CD1c-positive myeloid dendritic cell (primary cell): ENCODE measurements at regions not wholly inside any gene's neighbourhood (a gene's known extent, or its start where the extent isn't known, plus 50 kb on each side); places are given as distances from the start of the nearest gene placed in this dataset.
"Not testable (repeated sequence)": the region's sequence is repeated elsewhere in the genome, so short reads cannot be mapped to it uniquely, and the experiment has no call there.

Source experiments
- DNase-seq: peaks from one replicate; pipeline ENCODE4 v3.0.0-alpha.2; 2016; ENCODE audit errors: extremely low spot score

DNA sequence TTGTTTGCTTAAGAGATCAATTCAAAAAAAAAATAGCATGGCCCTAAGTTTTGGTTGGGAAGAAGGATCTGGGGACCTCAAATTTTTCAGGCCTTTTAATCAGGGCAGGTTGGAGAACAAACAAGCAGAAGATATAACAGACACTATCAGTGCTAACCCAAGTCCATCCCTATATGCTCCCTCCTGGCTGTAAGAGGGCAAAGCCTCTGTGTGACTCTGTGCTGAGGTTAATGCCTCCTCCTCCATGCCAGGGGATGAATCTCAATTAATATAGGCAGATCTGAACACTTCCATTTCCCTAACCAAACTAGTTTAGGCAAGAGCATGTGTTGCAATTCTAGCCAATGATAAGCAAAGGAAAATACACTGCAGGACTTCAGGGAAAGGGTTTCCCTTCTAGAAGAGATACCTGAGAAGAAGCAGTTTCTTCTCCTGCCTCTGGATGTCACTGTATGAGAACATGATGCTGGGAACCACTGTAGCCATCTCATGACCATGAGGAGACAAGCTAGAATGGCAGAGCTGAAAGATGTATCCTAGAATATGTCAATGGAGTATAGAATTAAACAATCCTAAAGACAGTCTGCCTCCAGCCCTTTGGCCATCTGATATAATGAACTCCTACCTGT, 76.0 kb downstream of the CHD9NB start:
- peak; percentile 23 for DNase-seq

DNA sequence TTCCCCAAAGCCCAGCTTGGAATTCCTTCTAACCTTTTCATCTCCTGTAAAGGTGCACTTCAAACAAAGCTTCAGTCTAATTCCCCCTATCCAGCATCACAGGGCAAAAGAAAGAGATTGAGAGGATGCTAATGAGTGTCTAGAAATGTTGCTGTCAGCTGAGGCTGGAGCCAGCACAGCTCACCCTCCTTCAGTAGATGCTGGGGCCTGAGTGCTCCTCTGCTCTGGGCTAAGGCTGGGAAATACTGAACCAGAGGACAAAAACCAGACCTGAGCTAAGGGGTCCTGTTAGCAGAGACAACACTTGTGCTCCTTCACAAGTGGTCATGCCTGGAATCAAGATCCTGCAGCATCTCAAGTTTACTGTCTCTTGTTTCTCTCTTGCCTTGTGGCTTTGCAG, 85.0 kb downstream of the CHD9NB start:
- DNase-seq: no peak

DNA sequence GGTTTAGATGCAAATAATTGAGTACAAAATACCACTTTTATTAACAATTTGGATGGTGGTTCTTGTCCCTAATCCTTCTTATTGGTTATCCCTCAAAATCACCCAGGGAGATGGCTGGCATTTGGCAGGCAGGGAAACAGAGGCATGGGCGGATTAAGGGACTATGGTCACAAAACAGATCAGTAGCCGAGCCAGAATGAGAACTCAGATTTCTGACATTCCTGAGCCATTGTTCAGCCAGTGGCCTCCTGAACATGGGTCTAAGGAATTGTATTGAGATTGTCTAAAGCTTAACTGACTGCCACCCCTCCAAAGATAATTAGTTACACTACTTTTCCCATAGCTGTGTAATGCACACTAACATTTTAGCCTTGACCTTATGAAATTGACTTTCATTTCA, 88.4 kb downstream of the CHD9NB start:
- DNase-seq: no peak

DNA sequence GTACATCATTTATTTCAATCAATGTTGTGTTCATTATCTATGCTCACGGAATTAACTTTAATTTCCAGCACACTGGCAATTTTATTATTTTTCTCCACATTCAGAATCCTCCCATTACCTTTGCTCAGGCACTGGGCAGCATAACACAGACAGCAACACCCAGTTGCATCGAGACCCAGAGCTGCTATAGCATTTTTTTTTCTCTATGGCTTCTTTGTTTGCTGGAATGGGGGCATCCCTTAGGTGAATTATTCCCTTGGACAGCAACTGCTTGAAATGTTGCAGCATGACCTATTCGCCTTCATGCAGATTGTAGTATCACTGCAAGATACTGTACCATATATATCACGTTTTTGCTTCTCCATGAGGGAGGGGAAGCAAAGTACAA, 88.8 kb downstream of the CHD9NB start:
- DNase-seq: no peak

DNA sequence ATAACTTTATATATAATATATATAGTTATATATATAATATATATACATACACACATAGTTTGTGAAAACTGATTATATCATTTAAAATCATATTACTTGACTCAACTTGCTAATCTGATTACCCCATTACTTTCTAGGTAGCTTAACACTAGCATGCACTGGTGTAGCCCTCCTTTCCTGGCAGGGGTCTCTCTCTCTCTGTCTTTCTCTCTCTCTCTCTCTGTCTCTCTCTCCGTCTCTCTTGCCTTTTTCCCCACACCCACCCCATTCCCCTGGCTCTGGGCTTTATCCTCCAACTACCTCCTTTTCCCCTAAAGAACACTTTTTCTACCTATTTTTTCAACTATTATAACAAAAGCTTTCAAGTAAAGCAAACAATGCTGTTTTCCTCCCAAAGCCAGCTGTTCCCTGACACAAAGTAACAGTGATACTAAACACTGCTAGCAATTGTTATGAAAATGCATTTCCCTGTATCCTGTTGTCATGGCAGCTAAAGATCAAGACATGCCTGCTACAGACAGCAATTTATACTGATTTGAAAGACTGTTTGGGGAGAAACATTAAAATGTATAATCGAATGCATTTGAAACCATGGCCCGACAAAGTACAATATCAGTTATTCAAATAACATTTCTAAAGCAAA, 89.4 kb downstream of the CHD9NB start:
- no peak for DNase-seq

DNA sequence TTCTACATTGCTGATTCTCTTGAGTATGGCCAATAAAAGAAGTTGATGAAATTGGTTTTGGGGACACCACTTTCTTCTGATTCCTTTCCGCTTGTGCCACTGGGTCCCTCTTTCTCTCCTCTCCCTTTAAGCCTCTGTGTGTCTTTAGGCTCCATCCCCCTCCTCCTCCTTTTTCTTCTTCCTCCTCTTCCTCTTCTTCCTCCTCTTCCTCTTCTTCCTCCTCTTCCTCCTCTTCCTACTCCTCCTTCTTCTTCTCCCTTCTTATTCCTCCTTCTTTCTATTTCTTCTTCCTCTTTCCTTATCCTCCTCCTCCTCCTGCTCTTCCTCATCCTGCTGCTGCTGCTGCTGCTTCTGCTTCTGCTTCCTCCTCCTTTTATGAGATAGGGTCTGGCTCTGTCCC, 93.7 kb downstream of the CHD9NB start:
- no peak for DNase-seq

DNA sequence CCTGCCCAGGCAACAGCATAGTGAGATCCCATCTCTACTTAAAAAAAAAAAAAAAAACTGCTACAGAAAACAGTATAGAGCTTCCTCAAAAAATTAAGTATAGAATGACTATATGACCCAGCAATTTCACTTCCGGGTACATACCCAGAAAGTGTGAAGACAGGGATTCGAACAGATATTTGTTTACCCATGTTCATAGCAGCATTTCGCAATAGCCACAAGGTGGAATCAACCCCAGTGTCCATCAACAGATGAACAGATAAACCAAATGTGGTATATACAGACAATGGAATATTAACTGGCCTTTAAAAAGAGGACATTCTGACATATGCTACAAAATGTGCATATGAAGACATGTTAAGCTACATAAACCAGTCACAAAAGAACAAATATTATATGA, 95.5 kb downstream of the CHD9NB start:
- peak; percentile 3 for DNase-seq

DNA sequence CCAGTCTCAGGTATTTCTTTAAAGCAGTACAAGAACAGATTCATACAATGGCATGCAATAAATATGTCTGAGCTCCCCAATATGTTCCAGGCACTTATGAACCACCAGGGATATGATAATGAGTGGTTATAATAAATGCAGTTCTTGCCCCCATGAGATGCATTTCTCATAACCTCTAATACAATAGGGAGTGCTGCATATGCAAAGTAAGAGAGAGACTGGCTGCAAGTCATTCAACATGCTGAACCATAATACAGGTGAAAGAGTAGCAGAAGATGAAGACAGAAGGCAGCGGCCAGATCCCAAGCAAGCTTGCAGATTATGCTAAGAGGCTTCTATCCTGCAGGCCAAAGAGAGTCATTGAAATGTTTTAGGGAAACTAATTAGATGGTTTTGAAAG, 96.7 kb downstream of the CHD9NB start:
- DNase-seq: no peak

DNA sequence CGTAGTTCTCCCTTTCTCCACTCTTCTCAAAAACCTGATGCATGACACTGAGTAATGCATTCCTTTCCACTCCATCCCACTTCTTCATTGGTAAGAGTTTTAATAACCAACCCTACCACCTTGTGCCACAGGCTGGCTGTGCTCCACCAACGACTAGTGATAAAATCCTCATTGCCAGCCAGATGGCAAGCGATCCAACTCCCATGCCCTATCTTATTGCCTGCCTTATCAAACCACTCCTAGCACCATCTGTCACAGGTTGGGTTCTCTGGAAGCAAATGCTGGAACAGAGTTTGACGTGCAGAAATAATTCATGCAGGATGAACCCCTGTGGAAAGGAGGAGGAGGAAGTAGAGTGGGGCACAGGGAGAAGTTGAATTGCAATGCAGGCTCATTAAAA, 99.5 kb downstream of the CHD9NB start:
- DNase-seq: no peak

DNA sequence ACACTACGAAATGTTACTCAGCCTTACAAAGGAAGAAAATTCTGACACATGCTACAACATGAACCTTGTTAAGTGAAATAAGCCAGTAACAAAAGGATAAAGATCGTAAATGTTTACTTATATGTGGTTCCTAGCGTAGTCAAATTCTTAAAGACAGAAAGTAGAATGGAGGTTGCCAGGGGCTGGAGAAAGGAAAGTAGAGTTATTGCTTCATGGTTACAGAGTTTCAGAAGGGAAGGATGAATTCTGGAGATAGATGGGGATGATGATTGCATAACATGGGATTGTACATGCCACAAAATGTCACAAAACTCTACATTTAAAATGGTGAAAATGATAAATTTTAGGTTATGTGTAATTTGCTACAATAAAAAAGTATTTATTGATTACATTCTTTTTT, 103.8 kb downstream of the CHD9NB start:
- DNase-seq: no peak

DNA sequence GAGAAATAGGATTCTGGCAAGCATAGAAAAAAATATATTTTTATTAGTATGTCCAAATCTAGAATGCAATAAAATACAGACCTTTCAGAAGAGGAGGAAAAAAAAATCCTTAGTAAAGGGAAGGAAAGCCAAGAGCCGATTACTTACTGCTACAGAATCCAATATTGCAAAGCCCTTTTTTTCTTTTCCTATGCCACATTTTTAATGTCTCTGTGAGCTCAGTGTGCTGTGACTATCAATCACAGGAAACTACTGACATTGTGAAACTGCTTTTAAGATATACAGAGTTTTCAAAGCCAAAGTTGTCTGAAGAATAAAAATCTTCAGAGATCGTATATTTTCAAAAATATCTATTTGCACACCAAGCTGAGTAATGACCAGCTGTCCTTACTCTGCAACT, 120.4 kb downstream of the CHD9NB start:
- no peak for DNase-seq

DNA sequence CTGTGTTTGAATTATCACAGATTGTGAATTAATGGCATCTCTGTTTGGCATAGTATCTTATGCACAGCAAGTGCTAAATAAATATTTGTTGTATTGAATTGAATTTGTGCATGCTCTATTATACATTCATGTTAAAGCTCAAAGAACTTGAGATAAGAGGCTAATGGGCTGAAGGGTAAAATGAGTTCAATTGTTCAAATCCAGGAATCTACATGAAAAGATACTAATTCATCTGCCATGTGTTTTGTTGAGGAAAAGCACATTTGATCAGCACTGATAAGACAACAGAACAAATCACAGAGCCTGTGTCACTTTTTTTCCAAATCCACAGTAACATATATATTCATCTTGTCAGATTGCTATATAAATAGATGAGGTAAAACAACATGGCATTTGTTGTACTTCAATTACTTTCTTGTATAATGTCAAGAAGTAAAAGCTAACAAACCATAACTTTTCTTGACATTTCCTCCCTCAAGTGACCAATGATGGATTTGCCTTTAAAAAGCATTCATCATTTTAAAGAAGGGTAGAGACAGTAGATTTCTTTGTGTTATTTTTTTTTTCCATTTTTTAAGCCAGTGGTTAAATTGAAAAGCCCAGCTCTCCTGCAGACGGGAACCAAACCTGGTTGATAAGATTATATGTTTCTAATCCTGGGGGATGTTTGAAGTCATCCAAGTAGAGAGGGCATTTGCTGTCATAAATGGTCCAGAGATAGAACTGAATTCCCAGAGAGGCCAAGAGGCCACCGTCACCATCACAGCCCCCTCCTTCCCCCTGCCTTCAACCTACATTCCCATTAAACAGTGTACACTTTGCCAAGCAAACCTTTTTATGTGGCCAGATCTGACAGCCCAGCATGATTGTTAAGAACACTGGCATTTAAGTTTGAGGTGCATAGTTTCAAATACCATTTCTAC, 123.0 kb downstream of the CHD9NB start:
- no peak for DNase-seq

DNA sequence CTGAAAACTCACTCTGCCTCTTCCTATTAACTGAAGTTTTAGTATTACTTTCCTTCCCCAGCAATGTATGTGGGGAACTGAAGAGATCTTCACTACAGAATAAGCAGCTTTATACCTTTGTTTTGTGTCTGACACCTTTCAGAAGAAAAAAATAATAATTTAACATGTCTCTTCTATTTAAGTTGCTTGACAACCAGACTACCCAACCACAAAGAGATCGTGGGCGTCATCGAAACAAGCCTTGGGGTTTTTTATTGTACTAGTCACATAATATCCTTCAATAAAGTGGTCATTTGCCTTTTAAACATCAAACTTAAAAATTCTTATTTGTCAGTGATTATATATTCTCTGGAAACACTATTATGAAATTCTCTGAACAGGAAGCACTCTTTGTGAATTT, 123.7 kb downstream of the CHD9NB start:
- DNase-seq: no peak

DNA sequence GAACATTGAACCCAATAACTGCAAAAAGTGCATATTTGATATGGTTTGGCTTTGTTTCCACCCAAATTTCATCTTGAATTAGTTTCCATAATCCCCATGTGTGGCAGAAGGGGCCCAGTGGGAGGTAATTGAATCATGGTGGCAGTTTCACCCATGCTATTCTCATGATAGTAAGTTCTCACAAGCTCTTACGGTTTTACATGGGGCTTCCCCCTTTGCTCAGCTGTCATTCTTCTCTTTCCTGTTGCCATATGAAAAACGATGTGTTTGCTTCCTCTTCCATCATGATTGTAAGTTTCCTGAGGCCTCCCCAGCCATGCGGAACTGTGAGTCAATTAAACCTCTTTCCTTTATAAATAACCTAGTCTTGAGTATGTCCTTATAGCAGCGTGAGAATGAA, 127.6 kb downstream of the CHD9NB start:
- DNase-seq: no peak

DNA sequence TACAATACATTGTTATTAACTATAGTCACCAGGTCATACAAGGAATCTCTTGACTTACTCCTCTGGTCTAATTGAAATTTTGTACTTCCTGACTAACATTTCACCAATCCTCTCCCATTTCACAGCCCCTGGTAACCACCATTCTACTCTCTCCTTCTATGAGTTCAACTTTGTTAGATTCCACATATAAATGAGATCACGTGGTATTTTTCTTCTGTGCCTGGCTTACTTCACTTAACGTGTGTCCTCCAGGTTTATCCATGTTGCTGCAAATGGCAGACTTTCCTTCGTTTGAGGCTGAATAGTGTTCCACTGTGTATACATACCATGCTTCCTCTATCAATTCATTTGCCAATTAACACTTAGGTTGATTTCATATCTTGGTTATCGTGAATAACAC, 128.5 kb downstream of the CHD9NB start:
- no peak for DNase-seq

DNA sequence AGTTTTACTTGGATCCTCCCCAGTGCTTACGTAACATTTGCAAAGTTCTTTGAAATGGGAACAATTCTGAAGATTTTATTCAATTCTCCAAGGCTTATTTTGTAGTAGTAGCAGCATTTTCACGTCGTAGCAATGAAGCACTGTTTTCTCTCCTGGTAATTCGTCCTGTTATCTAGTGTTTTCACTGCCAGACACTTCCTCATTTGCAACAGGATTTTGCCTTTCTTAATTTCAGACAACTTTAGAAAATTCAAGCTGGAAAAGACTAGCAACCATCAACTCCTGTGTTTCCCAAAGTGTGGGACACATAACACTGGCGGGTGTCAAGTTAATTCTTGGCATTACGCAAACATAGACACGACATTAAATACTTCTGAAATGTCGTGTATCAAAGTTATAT, 131.6 kb downstream of the CHD9NB start:
- DNase-seq: no peak

DNA sequence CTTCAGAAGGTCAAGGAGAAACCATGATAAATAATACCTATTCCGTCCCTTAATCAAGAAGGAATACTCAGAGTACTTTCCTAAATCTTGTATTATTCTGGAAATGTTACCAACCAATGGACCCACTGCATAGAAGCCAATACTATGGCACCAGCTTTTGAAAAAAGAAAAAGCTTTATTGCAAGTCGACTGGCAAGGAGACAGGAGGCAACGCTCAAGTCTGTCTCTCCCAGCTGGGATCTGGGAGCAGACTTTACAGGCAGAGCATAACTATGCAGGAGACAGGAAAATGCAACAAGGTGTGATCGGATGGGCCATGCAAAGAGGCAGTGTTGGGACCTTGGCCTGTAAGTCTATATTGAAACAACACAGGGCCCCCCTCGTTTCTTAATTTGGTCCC, 132.4 kb downstream of the CHD9NB start:
- DNase-seq: no peak

DNA sequence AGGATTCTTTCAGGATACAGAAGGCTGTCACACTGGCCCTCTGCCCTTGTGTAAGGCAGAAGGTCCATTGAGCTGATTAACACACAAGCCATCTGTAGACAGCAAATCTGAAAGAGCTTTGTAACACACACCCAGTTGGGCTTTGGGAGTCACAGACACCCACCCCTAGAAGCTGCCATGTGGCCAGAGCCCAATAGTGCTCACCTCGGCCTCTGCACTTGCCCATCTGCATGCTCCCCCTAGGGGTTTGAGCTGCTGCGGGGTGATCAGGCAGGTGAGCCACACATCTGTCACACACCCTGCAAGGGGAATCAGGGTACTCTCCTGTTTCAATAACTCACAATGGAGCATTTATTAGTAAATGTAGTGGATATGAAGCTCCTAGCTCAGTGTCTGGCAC, 138.3 kb downstream of the CHD9NB start:
- DNase-seq: no peak

DNA sequence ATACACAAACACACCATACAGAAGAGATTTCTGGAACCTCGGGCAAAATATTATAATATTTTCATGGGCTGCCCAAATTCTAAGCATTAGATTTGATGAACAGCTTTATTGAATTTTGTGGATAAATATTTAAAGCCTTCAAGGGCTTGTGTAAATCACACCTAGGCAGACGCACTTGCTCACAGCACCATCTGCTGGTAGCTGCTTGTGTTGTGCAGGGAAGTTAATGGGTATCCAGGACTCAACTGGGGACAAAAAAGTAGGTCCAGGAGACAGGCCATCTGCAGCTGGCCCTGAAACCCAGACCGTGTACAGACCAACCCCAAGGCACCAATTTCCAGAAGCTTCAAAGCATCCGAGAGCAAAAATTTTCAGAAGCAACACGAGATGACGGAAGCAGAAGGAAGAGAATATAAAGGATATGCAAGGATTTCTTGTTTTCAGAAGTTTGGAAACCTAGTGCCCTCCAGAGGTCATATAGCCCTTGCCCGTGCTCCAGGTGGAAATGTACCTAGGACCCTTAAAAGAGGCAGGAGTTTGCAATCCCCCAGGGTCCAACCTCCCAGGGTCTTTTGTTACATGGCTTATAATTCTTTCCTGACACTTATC, 140.0 kb downstream of the CHD9NB start:
- peak; percentile 53 for DNase-seq

DNA sequence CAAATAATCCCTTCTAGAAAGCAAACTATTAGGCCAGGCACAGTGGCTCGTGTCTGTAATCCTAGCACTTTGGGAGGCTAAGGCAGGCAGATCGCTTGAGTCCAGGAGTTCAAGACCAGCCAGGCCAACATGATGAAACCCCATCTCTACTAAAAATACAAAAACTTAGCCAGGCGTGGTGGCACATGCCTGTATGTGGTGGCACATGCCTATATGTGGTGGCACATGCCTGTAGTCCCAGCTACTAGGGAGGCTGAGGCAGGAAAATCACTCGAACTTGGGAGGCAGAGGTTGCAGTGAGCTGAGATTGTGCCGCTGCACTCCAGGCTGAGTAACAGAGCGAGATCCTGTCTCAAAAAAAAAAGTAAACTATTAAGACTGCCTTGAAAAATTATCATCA, 144.6 kb downstream of the CHD9NB start:
- DNase-seq: not testable (repeated sequence)

DNA sequence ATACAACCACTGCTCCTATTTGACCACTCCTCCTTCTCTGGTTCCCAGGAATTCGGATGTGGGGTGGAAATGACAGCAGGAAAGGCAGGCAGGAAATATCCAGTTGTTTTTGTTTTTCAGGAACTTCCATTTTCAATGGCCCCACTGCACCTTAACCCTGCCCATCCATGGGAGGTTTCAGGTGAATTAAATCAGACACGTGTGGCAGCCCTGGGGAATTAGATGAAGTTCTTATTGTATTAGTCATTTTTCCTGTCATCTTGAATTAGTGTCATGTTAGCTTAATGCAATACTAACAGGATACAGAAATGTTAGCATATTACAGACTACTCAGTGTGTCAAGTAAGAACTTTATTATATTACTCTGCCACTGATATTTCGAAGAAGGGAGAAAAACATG, 146.4 kb downstream of the CHD9NB start:
- DNase-seq: no peak

DNA sequence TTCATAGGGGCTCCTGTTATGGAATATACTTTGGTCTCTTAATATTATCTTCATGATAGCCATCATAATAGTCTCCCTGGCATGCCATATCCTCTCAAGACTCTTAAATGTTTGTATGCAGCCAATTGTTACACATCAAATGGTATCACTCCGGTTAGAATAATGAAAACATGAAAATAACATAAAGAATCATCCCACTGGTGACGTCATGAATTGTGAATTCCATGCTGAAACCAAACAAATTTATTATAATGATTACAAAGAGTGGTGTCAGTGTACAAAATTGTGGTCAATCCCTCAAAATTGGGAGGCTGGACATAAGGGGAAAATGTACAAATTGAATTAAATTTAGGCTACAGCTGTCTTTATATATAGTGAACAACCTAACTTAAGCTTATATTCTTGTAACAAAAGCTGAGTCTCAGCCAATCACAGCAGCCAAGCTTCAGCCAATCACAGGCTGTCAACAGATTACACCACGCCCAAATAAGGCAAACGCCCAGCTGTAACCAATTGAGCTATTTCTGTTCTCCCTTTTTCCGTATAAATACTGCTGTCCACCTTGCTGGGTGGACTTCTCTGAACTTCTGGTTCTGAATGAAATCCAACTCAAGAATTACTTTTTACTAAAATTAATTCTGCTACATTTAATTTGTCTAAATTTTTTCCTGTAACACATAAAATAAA, 156.1 kb downstream of the CHD9NB start:
- DNase-seq: no peak
